ENCODE measurements at regions not wholly inside any gene's neighbourhood (a gene's known extent, or its start where the extent isn't known, plus 50 kb on each side); places are given as distances from the start of the nearest gene placed in this dataset.

- no peak for DNase-seq (ENCODE audit: low spot score)
These were observed 78.3 kb upstream of the NRP1 start for GRCh38 chr10:33412653-33413361.

- no peak for DNase-seq (ENCODE audit: low spot score)
These were observed 77.8 kb upstream of the NRP1 start for GRCh38 chr10:33412241-33412640.

GRCh38 chr10:33410860-33411234 lies 76.4 kb upstream of the NRP1 start:
- DNase-seq (ENCODE audit: low spot score), result no peak

- no peak for DNase-seq (ENCODE audit: low spot score)
These were observed 75.8 kb upstream of the NRP1 start for GRCh38 chr10:33410096-33410859.

GRCh38 chr10:33406596-33406995 lies 72.1 kb upstream of the NRP1 start:
- no peak for DNase-seq (ENCODE audit: low spot score)

- no peak for DNase-seq (ENCODE audit: low spot score)
These were observed 68.0 kb upstream of the NRP1 start for GRCh38 chr10:33402220-33403073.

- no peak for DNase-seq (ENCODE audit: low spot score)
These were observed 66.8 kb upstream of the NRP1 start for GRCh38 chr10:33401300-33401699.

GRCh38 chr10:33398796-33399195 lies 64.3 kb upstream of the NRP1 start:
- no peak for DNase-seq (ENCODE audit: low spot score)

GRCh38 chr10:33396938-33397337 lies 62.5 kb upstream of the NRP1 start:
- DNase-seq (ENCODE audit: low spot score), result no peak

GRCh38 chr10:33396279-33396678 lies 61.8 kb upstream of the NRP1 start:
- DNase-seq (ENCODE audit: low spot score), result no peak

GRCh38 chr10:33395201-33395600 lies 60.7 kb upstream of the NRP1 start:
- DNase-seq (ENCODE audit: low spot score), result no peak

- no peak for DNase-seq (ENCODE audit: low spot score)
These were observed 58.2 kb upstream of the NRP1 start for GRCh38 chr10:33392706-33393105.

GRCh38 chr10:33391611-33392465 lies 57.4 kb upstream of the NRP1 start:
- no peak for DNase-seq (ENCODE audit: low spot score)

- no peak for DNase-seq (ENCODE audit: low spot score)
These were observed 55.6 kb upstream of the NRP1 start for GRCh38 chr10:33390046-33390445.

GRCh38 chr10:33388785-33389184 lies 54.3 kb upstream of the NRP1 start:
- DNase-seq (ENCODE audit: low spot score), result no peak

- DNase-seq (ENCODE audit: low spot score), result no peak
These were observed 53.9 kb upstream of the NRP1 start for GRCh38 chr10:33388382-33388781.

GRCh38 chr10:33387720-33388119 lies 53.3 kb upstream of the NRP1 start:
- no peak for DNase-seq (ENCODE audit: low spot score)

- no peak for DNase-seq (ENCODE audit: low spot score)
These were observed 52.5 kb upstream of the NRP1 start for GRCh38 chr10:33386926-33387325.

GRCh38 chr10:33385686-33386085 lies 51.2 kb upstream of the NRP1 start:
- DNase-seq (ENCODE audit: low spot score), result no peak

GRCh38 chr10:33385015-33385414 lies 50.5 kb upstream of the NRP1 start:
- DNase-seq (ENCODE audit: low spot score), result no peak

All from CD4-positive, alpha-beta T cell treated with Interleukin-15 for 4 hours (primary cell).